GM19240 (cell line): ENCODE measurements at regions not wholly inside any gene's neighbourhood (a gene's known extent, or its start where the extent isn't known, plus 50 kb on each side); places are given as distances from the start of the nearest gene placed in this dataset.

Experiments
- DNase-seq: peaks from one replicate; pipeline ENCODE4 v3.0.0; 2011; ENCODE audit warnings: low spot score; ENCODE audit not compliant: insufficient read length

DNA sequence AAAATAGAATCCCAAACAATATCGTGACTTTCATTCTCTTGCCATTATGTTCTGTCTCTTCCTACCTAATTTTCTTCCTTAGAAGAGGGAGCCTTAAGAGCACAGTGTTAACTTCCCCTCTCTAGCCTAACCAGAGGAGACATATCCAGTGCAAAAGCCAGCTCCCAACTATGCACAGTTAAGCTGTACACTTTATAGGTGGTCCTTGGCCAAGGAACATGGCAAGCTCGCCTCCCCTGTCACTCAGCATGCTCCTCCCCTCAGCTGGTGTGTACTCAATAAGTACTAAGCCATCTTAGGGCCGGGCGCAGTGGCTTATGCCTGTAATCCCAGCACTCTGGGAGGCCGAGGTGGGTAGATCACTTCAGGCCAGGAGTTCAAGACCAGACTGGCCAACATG, 255.1 kb upstream of the TMPO start:
- DNase-seq, result no peak

DNA sequence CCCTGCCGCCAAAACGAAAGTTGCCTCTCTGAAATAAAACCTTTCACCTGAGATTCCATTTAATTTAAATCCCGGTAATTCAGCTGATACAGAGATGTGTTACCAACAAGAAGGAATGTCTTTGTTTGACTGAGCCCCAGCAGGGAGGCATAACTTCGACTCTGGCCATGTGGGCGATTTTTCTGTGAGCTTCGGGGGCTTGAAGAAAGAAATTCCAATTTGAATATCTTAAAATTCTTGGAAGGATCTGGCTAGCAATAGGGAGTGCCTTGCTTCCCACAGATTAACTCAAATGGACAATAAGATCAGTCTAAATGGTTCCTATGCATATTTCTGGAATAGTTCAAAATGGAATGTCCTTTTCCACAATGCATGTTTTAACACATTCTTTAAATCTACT, 252.5 kb upstream of the TMPO start:
- DNase-seq, result no peak

DNA sequence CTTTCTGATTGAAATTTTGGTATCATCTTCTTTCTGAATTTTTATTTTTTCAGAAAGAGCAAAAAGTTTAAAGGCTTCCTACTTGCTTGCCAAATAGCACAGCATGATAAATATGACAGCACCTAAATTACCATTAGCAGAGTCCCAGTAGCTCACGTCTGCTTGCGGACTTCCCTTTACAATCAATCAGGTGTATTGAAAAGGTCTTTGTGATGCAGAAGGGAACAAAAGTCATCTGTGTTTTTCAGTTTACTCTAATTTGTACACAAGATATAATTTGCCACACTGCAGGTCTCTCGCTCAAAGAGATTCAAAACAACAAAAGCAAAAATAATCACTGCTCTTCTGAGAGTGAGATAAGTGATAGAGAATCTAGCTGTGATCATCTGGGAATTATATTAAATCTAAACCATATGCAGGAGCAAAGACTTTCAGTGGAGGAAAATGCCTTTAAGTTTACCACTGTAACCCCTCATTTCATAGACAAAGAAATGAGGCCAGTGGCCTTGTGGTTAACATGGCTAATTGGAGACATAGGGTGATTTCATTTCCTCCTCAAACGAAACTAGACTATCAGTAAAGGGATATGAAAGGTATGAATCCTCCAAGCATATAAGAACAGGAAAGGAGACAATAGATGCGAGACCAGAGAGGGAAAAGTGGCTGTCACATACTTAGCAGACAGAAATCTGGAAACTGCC, 240.8 kb upstream of the TMPO start:
- no peak for DNase-seq

DNA sequence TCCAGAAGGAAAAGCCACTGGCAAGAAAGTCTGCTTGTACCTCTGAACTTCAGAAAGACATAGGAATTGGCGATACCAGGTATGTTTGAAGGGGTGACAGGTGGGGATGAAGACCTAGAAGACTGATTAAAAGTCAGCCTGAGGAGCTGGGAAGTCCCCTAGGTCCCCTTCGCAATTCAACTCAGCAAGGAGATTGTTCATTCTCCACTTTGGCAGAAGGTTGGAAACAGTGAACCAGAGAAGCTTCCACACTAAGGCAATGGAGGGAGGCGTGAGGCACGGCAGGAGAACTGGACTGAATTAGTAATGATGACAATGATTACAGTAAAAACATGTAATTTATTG, 240.3 kb upstream of the TMPO start:
- DNase-seq, result no peak

DNA sequence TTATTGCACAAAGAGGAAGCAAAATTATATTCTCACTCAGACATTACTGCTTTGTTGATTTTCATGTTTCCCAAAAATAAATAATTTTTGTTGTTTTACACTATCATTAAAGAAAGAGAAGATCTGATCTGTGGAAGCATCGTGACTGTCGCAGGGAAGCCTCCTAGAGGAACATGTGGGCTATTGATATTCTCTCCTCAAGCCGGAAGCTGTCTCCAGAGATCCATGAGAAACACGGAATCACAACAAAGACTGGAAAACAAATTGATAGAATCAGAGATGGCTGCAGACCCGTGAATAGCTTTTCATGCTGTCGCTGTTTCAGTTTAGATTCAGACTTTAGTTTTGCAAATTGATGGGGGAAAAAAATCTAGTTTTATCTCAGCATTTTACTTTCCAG, 235.2 kb upstream of the TMPO start:
- DNase-seq, result no peak

DNA sequence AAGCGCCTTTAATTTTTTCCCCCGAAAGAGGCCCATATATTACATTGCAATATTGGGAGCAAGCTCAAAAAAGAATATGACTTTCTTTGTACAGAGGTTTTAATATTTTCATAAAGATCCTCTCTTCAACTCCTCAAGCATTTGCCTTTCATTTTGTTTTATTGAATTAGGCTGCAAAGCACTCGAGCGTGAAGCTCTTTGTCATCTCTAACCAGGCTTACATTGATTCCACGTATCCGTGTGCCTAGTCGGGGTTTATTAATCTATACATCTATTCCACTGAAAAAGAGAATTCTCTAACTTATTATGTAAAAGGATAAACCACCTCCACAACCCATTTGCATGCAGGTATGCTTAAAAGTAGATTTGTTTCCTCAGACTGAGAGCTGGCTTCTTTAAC, 234.8 kb upstream of the TMPO start:
- no peak for DNase-seq

DNA sequence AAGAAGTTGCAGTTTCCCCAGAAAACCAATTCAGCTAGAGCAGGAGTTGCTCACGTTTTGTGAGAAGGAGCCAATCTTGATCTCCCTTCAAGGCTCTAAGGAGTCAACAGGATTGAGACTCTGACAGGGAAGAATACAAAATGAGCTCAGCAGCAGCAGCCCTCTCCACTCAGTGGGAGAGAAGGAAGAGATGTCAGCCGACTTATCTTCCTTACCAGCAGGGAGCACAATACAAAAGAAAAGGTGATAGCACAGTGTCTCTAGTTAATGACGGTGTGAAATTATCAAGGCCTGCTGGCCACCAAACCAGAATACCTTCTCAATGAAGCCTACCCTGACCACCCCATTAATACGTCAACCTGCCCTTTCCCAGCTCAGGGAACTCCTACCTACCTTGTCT, 223.6 kb upstream of the TMPO start:
- no peak for DNase-seq

DNA sequence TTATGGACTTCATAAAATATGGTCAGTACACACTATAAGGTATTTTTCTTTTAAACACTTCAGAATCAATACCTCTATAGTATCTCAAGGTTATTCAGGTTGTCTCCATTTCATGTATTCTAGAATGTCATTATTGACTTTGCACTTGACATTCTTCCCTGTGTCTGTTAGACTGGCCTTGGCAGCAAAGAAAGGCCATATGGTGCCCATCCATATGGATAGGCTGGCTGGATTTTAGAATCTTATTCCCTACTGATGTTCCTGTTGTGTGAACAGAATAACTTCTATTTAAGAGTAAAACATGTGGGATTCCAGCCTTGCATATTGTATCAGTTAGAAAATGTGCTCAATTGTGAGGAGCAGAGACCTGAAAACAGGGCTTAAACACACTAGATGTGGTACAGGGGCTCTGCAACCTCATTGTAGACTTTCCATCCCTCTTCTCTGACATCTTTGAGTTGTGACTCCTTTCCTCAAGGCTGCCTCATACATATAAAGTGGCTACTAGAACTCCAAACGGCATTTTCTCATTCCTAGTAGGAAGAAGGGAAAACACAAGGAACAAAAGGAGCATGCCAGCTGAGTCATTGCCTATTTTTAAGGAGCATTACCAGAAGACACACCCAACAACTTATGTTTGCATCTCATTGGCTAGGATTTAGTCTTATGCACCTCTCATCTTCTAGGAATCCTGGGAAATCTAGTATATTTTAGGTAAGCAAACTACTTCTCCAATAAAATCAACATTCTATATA, 221.2 kb upstream of the TMPO start:
- DNase-seq, result no peak

DNA sequence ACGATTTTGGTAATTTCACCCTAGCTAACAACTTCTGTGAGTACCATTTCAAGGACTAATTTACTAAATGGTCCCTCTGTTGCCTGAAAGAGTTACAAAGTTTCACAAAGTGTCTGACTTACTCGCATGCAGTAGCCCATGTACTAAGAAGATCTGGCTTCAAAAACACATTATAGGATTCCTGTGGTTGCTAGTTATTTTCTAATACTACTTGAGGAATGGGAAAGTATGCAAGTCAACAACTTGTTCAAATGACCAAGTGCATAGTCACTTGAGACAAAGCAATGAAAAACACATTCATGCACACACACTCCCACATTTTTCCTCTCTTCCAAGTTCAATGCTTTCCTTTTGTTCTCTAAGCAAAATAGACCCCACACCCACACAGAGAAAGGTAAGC, 219.7 kb upstream of the TMPO start:
- no peak for DNase-seq

DNA sequence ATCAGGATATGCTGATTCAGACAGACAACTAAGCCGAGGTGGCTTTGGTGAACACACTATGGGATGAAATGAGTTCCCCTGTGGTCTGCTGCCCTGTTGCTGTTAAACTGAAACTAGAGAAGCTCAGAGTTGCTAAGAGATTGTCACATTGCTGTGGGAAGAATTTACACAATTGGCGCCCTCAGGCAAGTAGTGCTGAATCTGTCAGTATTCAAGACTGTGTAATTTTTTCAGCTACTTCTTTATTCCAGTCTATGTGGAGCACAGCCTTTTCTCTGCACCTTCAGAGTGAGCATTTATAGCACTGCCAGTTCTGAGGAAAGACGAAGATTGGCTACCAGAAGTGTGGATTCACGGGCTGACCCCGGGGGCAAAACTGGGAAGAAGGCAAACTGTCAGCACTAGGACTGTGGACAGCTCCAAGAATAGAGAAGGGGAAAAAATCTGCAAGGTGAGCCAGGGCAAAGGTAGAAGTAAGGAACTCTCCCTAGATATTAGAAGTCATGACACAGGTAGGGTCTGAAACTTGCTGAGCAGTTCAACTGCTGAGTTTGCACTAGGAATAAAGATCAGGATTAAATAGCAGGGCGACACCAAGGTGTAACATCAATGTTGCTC, 218.8 kb upstream of the TMPO start:
- DNase-seq, result no peak

DNA sequence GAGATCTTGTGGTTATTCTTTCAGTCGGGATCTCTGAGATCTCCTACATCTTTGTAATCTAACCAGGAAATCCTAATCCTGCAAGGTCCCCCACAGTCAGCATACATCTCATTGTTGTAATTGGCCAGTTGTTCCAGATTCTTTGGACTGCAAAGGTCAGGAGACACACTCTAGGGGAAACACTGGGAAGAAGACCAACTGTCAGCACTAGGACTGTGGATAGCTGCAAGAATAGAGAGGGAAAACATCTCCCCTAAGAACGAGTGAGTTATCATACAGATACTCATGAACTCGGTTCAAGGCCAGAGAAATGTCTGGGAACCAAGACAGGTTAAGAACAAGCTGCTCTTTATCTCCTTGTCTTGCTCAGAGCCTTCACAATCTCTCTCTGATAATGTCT, 217.9 kb upstream of the TMPO start:
- DNase-seq, result no peak

DNA sequence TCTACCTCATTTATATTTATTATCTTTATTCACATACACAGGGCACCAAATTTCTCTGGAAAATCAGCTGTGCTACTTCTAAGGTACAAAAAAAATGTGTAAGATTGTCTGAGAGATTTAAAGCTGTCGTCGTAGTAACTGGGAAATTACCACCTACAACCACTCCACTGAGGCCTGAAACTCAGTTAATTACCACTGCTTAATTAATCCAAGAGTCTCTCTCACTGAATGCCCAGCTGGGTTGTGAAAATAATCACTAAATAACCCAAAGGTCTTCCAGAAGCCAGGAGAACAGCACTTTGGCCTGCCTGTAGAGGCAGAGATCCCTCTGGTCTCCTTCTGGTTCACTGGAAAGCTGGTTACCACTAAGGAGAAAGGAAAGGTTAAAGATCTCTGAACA, 207.2 kb upstream of the TMPO start:
- DNase-seq, result no peak

DNA sequence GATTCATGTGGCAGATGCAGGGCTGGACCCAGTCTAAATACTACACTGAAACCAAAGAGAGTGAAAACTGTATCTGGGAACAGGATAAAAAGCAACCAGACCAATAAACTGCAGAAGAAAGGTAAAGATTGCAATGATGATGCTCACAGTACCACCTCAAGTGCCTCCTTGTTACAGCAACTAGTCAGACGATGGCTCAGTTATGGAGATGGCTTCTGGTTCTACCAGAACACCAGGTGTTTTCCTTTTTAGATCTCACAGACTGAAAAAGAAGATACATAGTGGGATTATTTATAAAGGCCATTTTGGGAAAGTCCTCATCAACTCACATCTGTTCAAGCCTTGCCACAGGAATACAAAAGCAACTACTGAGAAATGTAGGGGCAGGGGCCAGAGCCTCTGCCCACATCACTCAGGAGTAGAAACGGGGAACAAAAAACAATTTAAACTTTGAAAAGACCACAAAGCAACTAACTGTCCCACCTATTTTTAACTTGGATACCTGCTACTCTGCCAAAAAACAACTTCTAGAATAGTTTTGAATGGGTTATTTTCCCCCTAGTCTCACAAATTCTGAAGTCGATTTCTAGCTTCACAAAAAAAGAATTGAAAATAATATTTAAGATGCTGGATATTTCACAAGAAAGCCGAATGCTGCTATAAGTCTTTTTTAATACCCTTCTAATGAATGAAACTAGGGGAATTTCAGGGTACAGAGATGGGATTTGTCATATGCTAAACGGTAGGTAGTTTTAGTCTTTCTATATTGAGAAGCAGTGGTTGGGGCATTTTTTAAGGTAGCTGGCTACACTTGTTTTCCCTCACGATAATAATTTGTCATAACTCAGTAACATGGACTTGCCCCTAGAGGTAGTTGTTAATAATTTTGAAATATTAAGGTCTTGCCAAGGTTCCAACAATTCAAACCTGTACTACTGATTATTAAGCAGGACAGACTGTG, 197.2 kb upstream of the TMPO start:
- DNase-seq, result no peak

DNA sequence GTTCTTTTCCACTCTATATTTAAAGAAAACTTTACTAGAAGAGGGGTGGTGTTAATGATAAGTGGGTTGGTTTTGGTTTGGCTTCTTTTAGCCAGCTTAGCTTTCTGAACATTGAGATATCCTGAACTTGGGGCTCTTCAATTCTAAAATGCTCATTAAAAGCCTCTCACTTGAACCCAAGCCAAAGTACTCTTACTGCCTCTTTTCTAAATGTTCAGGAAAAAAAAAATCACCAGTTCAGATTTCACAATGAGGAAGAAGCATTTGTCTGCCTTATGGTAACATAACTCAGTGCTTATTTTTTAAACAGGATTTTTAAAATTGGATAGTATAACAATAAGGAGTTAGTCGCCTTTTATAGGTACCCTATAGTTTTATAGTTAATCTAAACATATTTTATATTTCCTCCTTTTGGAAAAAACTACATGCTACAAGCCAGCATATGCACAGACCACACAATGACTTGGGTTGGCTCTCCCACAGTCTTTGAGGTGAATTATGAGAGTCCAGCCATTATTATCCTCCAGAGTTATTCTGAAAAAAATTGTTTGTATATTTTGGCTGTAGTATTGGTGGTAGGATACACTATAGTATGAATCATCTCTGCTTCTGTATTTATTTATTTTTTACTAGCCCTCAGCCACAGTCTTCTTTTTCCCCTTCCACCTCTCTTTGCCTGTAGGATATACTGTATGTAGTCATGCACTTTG, 195.5 kb upstream of the TMPO start:
- DNase-seq, result no peak

DNA sequence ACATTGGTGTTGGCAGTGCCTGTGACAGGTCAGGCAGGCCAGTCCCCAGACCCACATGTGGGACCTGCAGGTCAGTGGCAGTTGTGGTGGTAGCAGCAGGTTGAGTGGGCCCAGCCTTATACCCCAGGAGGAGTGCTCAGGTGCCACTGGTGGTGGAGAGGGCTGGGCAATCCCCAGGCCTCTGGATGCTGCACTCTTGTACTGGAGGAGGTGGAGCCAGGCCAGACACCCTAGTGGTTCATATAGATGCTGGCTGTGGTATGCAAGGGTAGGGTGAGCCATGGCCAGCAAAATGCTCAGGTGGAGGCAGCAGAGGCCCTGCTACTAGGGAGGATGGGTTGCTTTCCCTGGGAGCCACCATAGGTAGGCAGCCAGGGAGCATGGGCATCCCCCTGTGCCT, 190.4 kb upstream of the TMPO start:
- DNase-seq, result no peak

DNA sequence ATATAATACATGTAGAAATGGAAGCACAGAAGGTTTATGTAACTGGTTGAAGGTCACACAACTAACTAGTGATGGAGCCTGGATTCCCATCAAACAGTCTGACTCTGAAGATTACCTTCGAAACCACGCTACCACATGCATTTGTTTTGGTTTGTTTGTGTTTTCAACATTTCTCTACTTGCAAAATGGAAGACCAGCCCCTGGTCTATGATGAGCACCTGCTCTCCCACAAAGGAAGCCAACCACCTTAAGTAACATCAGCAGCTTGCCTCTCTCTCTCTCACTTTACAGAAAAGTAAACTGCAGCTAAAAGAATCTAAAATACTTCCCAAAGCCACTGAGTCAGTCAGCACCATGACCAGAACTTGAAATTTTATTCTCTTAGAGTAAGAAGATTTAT, 186.9 kb upstream of the TMPO start:
- DNase-seq, result no peak

DNA sequence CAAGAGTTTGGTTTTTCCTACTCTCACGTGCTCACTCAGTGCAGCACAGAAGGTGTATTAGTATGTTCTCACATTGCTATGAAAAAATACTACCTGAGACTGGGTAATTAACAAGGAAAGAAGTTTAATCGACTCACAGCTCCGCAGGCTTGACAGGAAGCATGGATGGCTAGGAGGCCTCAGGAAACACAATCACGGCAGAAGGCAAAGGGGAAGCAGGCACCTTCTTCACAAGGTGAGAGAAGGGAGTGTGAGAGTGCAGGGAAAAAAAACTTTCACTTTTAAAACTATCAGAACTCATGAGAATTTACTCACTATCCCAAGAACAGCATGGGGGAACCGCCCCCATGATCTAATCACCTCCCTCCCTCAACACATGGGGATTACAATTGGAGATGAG, 185.8 kb upstream of the TMPO start:
- no peak for DNase-seq

DNA sequence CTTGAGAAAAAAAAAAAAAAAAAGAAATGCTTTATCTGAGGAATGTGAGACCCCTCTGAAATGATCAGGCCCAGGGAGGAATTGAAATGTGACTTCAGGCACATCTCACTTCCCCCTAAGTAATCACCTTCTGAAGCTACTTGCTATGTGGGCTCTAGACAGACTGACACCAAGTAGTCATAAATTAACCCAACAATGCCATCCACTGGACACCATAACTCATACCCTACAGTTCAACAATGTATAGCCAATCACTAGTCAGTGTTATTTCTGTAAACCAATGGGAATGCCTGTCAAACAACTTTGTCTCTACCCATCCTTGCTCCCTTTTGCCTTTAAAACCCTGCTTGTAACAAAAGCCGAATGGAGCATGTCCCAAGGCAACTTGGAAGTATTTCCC, 182.7 kb upstream of the TMPO start:
- DNase-seq, result no peak

DNA sequence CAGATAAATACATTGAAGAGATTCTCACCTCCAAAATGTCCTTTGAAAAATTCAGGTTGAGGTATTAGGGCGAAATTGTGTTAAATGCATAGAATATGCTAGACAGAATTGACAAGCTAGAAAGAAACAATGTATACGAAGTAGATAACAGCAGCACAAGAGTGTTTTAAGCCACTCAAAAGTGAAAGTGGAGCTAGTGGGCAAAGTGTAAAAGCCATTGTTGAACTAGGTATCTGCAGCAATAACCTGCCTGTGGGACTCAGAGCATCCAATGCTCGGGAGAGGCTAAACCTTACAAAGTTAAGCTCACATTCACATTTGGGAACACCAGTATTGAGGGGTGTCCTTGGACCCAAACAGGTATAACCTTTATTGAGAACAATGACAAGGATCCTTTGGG, 180.6 kb upstream of the TMPO start:
- no peak for DNase-seq

DNA sequence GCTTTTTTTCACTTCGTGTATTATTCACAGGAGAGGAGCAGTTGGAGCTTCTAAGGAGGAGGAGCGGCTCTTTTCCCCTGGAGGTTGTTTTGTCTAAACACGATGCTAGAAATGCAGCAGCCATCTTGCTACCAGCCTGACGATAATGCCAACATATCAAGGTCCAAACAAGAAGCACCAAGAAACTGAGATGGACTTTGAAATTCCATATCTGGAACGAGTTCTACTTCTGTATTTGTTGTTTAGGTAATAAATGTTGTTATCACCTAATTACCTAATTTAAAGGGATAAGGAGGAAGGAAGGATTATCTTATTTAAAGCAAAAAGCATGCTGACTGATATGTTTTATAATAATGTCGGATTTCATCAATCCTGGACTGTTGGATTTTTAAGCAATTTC, 174.4 kb upstream of the TMPO start:
- no peak for DNase-seq

DNA sequence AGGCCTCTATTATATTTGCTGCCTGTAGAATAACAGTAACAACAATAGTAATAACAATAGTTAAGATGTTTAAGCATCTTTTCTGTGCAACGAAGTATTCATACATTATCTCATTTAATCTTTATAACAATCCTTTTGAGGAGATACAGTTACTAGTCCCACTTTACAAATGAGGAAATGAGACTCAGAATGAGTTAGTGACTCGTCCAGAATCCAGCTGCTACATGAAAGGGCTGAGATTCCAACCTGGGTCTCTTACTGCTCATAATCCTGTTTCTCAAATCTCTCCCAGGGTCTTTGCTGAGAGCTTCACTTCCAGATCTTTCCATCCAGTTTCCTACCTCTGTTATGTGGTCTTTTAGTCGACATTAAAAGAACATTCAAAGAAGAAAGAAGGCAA, 173.7 kb upstream of the TMPO start:
- no peak for DNase-seq
